Calu3 (cell line): ENCODE measurements at regions not wholly inside any gene's neighbourhood (a gene's known extent, or its start where the extent isn't known, plus 50 kb on each side); places are given as distances from the start of the nearest gene placed in this dataset.

Source experiments
- BruUV-seq: library from RNA; stranded (reverse); fragments of 400-500 nt; replicated peaks from 2 replicates; lab custom pipeline; 2021; lab: Mats Ljungman, UMichigan
- CTCF ChIA-PET: fragments of 300-600 bp; sonication (Branson Sonifier 250); formaldehyde crosslinking; loops from one replicate; lab custom pipeline; 2022; ENCODE audit warnings: antibody characterized with exemption; lab: Charles Lee
- DNase-seq: peaks from one replicate; pipeline ENCODE4 v3.0.0; 2022
- H3K27ac Mint-ChIP-seq: one replicate; pipeline ENCODE4 v1.8.0; 2022; ENCODE audit warnings: mixed read lengths; ENCODE audit not compliant: unreplicated experiment
- H3K27me3 Mint-ChIP-seq: one replicate; pipeline ENCODE4 v1.8.0; 2022; ENCODE audit warnings: mixed read lengths; ENCODE audit not compliant: unreplicated experiment
- H3K36me3 Mint-ChIP-seq: one replicate; pipeline ENCODE4 v1.8.0; 2022; ENCODE audit warnings: mild to moderate bottlenecking, moderate library complexity, mixed read lengths; ENCODE audit not compliant: insufficient read depth, unreplicated experiment
- H3K4me1 Mint-ChIP-seq: one replicate; pipeline ENCODE4 v1.8.0; 2022; ENCODE audit warnings: mild to moderate bottlenecking, low read depth, mixed read lengths; ENCODE audit not compliant: unreplicated experiment
- H3K4me3 Mint-ChIP-seq: one replicate; pipeline ENCODE4 v1.8.0; 2022; ENCODE audit warnings: mild to moderate bottlenecking, low read depth, moderate library complexity, mixed read lengths; ENCODE audit not compliant: unreplicated experiment
- H3K9me3 Mint-ChIP-seq: one replicate; pipeline ENCODE4 v1.8.0; 2022; ENCODE audit warnings: low read depth, mixed read lengths; ENCODE audit not compliant: unreplicated experiment
- CTCF ChIP-seq: fragments of 200-600 bp; IDR thresholded peaks from one replicate; pipeline ENCODE4 v1.8.0; 2022; ENCODE audit warnings: antibody characterized with exemption; ENCODE audit not compliant: unreplicated experiment
- intact Hi-C: fragments of 100-400 bp; cut with micrococcal nuclease; formaldehyde crosslinking; loops from one replicate; pipeline ENCODE4 v1.10.0; 2022; ENCODE audit not compliant: unreplicated experiment

DNA sequence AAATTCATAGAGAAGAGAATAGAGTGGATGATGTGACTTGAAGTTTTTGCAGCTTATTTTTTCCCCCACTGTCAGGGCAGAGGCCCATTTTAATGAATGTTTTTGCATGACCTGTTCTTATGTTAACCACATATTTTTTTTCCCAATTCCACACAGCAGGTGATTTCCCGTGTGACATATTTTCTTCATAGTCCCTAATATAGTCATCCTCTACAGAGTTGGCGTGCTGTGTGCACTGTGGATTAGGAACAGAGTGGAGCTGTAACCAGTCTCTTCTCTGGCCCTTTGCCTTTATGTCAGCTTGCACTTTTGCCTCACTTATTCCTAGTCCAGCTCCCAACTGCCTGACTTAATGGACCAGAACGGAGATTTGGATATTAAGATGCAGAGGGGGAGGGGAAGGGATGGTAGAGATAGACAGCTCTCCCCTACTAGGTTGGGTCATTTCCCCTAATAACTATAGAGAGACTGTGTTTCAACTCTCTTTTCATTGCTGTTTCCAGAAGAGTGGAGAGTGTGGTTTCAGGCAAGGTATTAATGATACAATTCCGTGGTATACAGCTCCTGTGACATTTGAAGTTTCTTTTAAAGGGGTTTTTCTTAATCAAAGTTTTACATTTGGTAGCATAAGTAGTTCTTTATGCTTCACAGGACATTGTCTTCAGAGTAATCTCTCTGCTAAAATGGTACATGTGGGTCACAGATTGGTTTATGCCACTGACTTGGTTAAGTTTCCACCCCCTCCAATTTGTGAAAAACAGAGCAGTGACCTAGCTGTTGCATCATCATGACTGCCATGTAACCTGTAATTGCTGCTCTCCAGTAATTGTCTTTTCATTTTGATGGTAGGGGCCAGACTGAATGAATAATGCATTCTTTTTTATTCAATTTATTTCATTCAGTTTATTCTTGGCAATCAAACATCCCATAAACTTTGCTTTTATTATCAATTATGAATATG, 161.3 kb downstream of the HAUS1 start:
- CTCF ChIA-PET: interaction anchor here (0.6 kb wide), 1 partner anchor 382 kb away, joined by 3 read pairs; no protein-coding TSS in a partner anchor
- H3K4me1 Mint-ChIP-seq: peaks cover 5% of the 10 kb centered on the region
- H3K4me3 Mint-ChIP-seq: no peak overlapping the region
- no peaks in the 10 kb centered on the region for H3K36me3 Mint-ChIP-seq
- H3K27me3 Mint-ChIP-seq: no peaks in the 10 kb centered on the region
- intact Hi-C loops: loop anchor here (5.0 kb wide), 1 partner anchor 113 kb away; no protein-coding TSS in a partner anchor
- H3K9me3 Mint-ChIP-seq: no peaks in the 10 kb centered on the region
- no peak for TF ChIP-seq CTCF
- BruUV-seq: no TSS peak
- H3K27ac Mint-ChIP-seq: no peak overlapping the region
- no peak for DNase-seq

DNA sequence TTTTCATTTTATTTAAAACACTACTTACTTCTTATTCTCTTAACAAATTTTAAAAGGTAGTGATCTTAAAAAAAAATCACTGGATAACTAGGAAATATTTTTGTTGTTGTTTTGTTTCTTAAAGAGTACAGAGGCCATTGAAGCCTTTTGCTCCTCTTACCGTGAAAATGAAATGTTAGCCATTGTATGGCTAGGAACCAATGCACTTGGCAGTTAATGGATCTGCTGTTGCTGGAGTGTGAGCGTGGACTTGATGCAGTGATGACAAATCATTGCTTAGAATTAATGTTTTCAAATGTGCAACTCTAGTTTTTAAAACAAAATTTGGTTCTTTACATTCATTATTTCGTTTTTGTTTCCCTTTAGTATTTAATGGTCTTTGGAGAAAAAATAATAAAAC, 162.3 kb downstream of the HAUS1 start:
- Mint-ChIP-seq H3K27me3 (no peaks in the 10 kb centered on the region), H3K27ac (no peak overlapping the region), H3K4me3 (no peak overlapping the region), H3K9me3 (no peaks in the 10 kb centered on the region), H3K4me1 (no peaks in the 10 kb centered on the region), H3K36me3 (no peaks in the 10 kb centered on the region)
- no peak for DNase-seq
- BruUV-seq: no TSS peak
- intact Hi-C loops: loop anchor here (5.0 kb wide), 1 partner anchor 114 kb away; no protein-coding TSS in a partner anchor
- CTCF ChIA-PET: no interaction called here
- no peak for TF ChIP-seq CTCF

- H3K4me3 Mint-ChIP-seq: no peak overlapping the region
- intact Hi-C loops: loop anchor here (5.0 kb wide), 1 partner anchor 116 kb away; no protein-coding TSS in a partner anchor
- CTCF ChIA-PET: interaction anchor here (0.7 kb wide), 2 partner anchors 9 to 69 kb away, joined by 3 to 6 read pairs; no protein-coding TSS in a partner anchor
Observed at GRCh38 chr18:46268671-46269070, 164.5 kb downstream of the HAUS1 start.

GRCh38 chr18:46269275-46269674, 165.1 kb downstream of the HAUS1 start:
- H3K27ac Mint-ChIP-seq: no peak overlapping the region
- H3K9me3 Mint-ChIP-seq: no peaks in the 10 kb centered on the region
- no peak for TF ChIP-seq CTCF
- H3K4me3 Mint-ChIP-seq: no peak overlapping the region
- peaks cover 16% of the 10 kb centered on the region for H3K4me1 Mint-ChIP-seq
- CTCF ChIA-PET: no interaction called here
- intact Hi-C loops: loop anchor here (5.0 kb wide), 1 partner anchor 117 kb away; no protein-coding TSS in a partner anchor
- no peaks in the 10 kb centered on the region for H3K36me3 Mint-ChIP-seq
- DNase-seq: no peak
- no TSS peak for BruUV-seq
- no peaks in the 10 kb centered on the region for H3K27me3 Mint-ChIP-seq

More at GRCh38 chr18:46268671-46269070, 164.5 kb downstream of the HAUS1 start:
- Mint-ChIP-seq H3K9me3 (no peaks in the 10 kb centered on the region), H3K4me1 (peaks cover 10% of the 10 kb centered on the region), H3K27ac (no peak overlapping the region), H3K27me3 (no peaks in the 10 kb centered on the region), H3K36me3 (no peaks in the 10 kb centered on the region)
- DNase-seq: no peak
- no TSS peak for BruUV-seq
- no peak for TF ChIP-seq CTCF
